HG02759 (cell line): ENCODE measurements at regions not wholly inside any gene's neighbourhood (a gene's known extent, or its start where the extent isn't known, plus 50 kb on each side); places are given as distances from the start of the nearest gene placed in this dataset.
"Not testable (repeated sequence)": the region's sequence is repeated elsewhere in the genome, so short reads cannot be mapped to it uniquely, and the experiment has no call there.

ENCODE experiments used
- ATAC-seq: cut with Tn5 transposase; IDR thresholded peaks from one replicate; pipeline ENCODE4 v1.9.1; 2021; ENCODE audit warnings: mild to moderate bottlenecking, moderate library complexity; ENCODE audit not compliant: unreplicated experiment

DNA sequence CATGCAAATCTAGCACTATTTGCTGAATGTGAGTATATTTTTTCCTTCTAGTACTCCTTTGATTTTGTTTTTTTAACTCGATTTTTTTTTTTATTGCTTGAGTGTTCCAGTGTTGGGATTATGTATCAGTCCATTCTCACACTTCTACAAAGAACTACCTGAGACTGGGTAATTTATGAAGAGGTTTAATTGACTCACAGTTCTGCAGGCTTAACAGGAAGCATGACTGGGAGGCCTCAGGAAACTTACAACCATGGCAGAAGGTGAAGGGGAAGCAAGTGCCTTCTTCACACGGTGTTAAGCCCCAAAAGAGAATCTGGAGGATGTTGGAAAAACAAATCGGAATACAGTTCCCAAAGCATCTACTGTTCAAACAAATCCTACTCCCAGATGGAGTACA lies 69.1 kb downstream of the ZNF518B start:
- ATAC-seq: not testable (repeated sequence)

DNA sequence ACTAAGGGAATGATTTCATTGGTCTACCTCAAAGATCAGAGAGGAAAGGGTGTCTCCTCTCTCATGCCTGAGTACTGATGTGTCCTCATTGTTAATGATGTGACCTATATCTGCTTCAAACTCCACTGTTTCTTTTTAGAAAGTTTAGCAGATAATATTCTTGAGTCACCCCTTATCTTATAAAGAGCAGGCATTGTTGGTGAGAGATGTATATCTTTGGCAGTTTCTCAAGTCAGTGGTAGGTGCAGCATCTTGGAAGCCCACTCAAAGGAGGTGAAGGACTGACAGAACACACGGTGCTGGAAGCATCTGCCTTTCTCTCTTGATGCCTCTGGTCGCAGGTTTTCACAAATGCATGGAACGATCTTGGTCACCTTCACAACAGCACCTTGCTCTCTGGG lies 71.2 kb downstream of the ZNF518B start:
- no peak for ATAC-seq

DNA sequence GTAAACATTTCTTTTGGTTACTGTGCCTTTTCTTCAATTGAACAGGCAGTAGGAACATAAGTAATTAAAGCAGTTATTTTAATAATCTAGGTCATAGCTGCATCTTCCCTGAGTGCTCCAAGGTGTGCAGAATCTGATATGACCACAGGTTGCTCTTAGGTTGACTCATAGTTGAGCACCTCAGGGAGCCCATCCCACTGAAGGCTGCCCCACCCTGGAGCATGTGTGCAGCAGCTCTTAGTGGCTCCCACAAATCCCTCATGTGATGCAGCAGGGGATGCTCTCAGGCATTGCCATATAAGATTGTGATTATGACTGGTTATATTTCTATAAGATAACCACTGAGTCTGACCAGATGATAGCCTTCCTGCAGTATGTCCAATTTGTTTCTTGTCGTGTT lies 72.3 kb downstream of the ZNF518B start:
- ATAC-seq: no peak

DNA sequence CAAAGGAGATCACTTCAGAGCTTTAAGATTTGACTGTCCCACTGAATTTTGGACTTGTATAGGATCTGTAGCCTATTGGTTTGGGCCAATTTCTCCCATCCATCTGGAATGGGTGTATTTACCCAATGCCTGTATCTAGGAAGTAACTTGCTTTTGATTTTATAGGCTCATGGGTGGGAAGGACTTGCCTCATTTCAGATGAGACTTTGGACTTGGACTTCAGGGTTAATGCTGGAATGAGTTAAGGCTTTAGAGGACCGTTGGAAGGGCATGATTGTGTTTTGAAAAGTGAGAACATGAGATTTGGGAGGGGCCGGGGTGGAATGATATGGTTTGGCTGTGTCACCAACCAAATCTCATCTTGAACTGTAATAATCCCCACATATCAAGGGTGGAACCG lies 73.8 kb downstream of the ZNF518B start:
- ATAC-seq: no peak

DNA sequence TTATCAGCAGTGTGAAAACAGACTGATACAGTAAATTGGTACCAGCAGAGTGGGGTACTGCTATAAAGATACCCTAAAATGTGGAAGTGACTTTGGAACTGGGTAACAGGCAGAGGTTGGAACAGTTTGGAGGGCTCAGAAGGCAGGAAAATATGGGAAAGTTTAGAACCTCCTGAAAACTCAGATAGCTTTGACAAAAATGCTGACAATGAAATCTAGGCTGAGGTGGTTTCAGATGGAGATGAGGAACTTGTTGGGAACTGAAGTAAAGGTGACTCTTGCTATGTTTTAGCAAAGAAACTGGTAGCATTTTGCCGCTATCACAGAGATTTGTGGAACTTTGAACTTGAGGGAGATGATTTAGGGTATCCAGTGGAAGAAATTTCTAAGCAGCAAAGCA lies 75.1 kb downstream of the ZNF518B start:
- not testable (repeated sequence) for ATAC-seq

DNA sequence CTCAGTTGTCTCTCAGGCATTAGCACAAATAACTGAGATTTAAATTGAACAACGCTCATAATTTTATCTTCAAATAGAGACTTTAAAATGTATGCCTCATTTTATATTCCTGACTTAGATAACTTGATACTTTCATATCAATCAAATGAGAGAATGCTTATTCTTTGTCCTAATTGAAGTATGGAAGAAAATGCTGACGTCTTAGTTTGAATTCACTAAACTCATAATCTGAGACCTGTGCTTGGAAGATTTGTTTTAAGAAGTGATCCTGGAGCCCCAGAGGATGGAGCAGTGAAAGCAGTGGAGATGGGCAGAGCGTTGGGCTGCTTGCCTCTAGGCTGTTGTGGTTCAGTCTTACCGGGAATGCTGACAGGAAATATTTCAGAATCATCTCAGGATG lies 76.1 kb downstream of the ZNF518B start:
- ATAC-seq: no peak

DNA sequence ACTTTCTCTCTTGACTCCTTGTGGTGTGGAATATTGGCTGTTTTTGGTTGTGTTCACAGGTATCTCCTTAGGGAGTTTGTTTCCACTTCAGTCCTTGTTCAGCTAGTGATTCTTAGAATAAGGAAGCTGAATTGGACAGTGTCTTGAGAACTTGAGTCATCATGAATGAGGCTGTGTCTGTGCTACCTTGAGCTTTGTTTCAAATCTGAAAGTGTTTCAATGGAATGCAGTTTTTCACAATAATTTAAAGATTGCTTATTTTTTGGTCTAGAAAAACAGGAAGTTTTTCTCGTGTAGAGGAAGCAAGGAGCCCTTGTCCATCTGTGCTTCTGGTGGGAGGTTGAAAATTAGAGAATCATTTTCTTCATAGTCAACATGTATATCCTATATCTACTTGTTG lies 76.5 kb downstream of the ZNF518B start:
- no peak for ATAC-seq

DNA sequence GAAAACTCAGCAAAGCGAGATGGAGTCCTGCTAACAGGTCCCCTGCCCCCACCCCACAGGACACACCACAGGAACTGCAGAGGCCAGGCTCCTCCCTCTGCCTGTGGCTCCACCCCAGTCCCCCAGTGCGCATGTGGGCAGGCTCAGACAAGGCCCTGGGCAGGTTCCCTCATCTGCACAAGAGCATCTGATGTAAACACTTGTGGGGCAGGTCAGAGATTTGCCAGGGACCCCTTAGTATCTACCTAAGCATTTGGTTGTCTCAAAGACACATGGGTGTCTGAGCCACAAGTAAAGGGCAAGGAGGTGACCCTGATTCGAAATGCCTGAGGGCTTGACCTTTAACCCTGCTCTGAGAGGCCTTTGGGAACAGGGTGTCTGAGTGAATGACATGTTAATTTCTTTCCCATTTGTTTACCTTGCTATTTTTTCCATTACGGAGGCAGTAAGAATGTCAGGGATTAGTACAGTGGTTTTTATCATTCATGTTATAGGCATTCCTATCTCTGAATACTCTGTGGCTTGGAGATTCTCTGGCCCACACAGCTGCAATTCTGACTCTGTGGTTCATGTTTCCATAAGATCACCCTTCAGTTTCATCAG lies 85.3 kb downstream of the ZNF518B start:
- ATAC-seq: no peak

DNA sequence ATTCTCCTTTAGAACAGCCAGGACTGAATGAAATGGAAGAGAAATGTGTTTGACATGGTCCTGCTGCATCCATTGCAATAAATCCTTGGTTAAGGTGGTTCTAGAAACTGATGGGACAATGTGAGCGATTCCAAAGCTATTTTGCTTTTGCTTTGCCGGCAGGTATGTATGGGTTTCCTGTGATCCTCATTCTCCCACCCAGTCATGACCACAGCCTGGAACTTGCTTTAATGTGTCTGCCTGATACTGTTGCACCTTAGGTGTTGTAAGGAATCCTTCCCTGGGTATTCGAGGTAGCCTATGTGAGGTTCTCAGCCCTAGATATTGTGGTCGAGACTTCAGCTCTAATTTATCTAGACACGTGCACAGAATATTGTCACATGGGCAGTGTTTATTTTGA lies 86.1 kb downstream of the ZNF518B start:
- ATAC-seq: no peak

DNA sequence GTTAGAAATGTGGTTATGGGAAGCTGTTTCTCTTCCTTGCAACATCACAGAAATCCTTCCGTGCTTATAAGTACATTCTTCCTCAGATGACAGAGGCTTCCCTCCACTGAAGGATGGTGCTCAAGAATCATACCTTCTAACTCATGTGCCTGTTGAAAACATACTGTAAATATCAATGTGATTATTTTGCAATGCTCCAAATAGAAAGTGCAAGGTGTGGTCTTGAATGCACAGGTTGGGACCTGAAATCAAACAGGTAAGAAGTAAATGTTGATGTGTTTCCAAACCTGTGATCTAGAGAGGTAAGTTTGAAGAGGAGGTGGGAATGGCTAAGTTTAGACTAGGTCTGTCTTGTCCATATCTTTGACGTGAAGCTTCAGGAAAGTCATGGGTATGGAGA lies 87.7 kb downstream of the ZNF518B start:
- no peak for ATAC-seq

DNA sequence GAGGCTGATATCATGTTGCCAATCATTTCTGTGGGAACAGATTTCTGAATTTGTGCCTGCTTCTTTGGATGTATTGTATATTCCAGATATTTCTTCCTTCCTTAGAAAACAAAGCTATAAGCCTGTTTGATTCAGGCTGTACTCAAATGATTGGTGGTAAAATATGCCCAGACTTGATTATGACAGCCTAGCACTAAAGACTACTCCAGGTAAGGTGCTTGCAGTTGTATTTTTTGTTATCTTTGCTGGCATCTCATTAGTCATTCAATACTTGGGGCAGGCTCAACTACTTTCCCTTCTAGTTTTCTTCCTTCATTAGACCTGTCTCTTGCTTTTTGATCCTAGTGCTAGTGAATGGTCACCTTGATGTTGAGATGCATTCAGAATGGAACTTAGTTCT lies 90.6 kb downstream of the ZNF518B start:
- ATAC-seq: no peak

DNA sequence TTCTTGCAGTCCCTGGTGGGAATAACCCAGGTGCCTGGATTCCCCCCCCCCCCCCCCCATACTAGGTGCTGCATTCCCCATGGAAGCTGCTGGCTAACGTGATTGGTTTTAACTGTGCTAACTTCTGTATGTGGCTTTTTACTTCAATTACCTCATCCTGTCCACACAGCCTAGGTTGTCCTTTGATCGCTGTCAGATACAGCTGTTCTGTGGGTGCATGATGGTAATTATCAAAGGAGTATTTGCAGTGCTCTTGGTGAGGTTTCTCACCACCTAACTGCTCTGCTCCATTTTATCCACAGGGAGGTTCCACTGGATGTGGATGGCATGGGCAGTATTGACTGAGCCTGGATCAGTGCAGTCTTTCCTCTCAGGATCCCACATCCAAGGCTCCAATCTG lies 93.0 kb downstream of the ZNF518B start:
- ATAC-seq: no peak

DNA sequence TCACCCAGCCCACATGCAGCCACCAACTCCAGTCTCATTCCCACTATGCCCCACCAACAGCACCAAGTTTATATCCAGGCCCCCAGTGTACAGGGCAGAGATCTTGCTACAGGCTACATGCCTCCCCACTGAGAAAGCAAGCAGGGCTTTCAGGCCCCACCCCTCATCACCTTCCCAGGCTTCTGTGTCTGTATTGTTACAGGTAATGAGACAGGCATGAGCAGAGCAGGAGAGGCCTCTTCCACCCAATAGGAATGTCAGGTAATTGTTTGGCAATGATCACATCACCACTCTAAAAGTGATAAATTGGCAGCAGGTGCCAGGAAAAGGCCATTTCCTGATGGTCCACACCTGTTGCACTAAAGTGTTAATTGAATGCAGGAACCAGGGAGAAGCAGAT lies 102.5 kb downstream of the ZNF518B start:
- no peak for ATAC-seq

DNA sequence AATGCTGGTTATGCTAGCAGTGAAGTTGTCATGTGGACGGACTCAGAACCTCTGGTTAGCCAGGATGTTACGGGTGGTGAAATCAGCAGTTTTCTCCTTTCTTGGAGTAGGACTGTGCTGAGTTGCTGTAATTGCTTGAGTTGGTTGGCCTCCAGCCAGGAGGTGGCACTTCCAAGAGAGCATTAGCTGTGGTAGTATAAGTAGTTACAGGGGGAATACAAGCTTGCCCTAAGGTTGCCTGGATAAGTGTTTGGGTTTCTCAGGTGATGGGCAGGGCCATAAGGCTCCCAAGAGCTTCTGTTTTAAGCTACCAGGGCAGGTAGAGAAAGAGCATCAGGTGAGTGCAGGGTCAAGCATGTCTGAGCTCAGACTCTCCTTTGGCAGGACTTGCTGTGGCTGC lies 103.0 kb downstream of the ZNF518B start:
- ATAC-seq: no peak

DNA sequence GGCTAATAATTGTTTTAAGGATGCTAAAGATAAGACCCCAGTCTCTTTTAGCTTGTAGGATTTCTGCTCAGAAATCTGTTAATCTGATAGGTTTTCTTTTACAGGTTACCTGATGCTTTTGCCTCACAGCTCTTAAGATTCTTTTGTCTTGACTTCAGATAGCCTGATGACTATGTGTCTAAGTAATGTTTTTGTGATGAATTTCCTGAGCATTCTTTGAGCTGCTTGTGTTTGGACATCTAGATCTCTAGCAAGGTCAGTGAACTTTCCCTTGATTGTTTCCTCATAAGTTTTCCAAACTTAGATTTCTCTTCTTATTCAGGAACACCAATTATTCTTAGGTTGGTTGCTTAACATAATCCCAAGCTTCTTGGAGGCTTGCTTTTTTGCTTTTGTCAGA lies 104.1 kb downstream of the ZNF518B start:
- ATAC-seq: no peak

DNA sequence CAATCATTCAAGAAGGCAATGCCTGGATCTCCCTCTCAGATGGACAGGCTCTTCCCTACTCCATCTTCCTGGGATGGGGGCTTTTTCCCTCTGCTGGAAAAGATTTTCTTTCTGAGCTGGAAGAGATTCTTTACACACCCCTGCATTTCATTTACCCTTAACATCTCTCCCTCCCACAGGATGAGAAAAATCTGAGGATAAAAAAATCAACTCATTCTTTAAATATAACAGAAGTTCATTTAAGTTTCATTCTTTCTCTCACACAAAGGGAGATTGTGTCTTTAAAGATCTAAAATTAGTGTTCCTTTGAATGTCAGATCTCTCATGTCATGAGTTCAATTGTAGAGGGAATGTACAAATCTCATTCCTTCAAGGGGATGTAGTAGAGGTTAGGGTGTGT lies 109.0 kb downstream of the ZNF518B start:
- no peak for ATAC-seq

DNA sequence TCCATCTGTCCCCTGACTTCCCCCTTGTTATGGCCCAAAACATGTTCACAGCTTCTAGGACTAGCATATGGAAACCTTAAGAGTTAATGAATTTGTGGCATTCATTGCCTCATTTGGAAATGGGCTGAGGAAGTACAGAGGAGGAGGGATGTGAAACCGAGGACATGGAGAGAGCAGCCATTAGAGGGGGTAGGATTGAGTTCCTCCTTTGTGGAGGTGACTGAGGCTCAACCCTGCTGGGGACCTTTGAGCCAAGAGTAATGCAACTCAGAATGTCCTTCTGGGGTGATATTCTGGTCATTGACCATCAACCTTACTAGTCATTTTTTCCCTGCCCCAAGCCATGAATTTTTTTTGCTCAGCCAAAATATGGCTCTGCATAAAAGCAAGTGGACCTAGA lies 109.4 kb downstream of the ZNF518B start:
- ATAC-seq: no peak

DNA sequence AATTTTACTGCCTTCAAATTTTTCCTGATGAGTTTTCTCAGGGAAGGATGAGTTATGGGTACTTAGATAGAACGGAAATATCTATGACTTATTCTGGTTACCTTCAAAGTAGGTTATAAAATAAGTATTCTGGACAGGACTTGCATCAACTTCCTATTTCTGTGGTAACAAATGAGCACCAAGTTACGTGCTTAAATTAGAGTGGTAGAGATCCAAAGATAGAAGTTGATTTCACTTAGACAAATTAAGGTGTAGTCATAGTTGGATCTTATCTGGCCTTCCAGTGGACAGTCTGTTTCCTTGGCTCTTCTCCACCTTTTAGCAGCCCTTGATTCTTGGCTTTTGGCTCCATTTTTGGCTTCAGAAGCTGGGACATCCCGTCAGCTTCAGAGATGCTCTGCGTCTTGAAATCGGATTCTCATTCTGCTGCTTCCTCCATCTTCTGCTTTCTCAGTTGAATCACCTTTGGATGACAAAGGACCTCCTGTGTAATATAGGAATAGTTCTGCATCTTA lies 109.9 kb downstream of the ZNF518B start:
- ATAC-seq: no peak

DNA sequence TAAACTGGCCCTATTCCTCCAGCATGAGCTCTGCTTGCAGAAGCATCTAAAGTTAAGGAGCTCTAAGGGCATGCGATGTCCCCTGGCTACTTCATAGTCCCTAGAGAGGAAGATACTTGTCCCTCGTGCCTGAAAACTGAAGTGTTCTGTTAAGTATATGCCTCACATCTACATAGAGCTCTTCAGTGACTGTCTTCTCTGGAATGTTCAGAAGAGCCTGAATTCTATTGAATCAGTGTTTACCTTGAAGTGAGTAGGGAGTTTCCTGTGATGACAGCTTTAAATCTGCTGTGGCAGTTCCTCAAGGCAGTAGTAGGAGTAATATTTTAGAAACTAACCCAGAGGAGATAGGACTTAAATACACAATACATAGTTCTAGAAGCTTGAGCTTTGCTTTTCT lies 111.2 kb downstream of the ZNF518B start:
- ATAC-seq: no peak

DNA sequence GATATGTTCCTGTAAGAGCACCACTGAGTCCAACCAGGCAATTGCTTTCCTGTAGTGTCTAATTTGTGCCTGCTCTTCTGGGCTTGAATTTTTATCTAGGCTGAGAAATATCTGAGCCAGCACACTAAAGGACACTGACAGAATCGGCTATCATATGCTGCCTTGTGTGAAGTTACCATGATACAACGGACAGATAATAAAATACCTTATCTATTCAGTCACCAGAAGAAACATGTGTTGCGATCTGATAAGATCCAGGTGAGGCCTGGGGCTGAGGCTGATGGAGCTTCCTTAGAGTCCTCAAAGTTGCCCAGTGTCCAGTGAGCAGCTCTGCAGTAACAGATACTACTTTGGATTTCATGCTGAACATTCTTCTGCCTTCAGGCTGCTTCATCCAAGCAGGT lies 111.8 kb downstream of the ZNF518B start:
- ATAC-seq: no peak

DNA sequence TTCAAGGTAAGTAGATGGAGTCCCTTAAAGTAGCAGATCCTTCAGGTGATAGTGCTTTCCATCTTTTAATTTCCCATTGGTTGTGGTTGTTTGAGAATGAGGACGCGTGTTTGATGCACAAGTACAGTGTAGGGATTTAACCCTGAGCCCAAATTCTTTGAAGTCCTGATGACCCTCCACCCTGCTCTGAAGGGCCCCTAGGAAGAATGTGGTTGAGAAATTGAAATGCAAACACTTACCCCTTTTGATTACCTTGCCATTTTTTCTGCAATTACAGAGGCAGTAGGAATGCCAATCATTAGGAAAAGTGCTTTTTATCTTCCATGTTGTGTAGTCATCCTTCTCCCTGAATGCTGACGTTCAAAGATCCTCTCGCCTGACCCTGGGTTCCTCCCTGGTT lies 112.4 kb downstream of the ZNF518B start:
- ATAC-seq: no peak

DNA sequence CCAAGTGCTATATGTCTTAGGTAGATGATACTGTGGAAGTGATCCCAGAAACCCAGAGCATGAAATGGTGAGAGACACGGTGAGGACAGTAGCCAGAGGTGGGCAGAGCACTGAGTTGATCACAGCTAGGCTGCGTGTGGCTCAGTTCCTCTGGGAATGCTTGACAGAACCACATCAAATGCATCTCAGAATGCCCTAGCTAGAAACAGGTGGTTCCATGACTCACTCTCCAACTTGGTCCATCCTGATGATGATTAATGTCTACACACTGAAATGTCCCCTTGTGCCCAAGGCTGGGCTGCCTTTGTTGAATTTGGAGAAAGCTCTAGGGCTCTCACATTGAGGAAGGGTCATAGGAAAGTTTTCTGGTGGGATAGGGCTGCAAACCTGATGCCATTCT lies 113.6 kb downstream of the ZNF518B start:
- no peak for ATAC-seq

DNA sequence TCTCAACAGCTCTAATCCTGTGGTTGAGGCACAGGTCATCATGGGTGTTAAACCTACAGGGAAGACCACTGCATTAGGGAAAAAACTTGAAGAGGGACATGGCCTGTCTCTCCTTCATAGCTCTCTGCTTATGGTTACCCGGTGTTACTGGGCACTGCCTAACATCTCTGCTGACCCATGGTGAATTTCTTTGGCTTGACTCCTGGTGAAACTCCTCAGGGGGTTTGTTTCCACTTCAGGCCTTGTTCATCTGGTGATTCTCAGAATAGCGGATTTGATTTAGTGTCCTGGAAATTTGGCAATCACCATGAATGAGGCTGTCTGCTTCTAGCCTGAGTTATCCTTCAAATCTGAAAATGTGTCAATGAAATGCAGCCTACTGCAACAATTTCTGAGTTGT lies 114.4 kb downstream of the ZNF518B start:
- ATAC-seq: no peak
